PC-3 (cell line): ENCODE measurements at regions not wholly inside any gene's neighbourhood (a gene's known extent, or its start where the extent isn't known, plus 50 kb on each side); places are given as distances from the start of the nearest gene placed in this dataset.

ENCODE experiments used
- ATAC-seq: fragments of 200-7000 bp; cut with Tn5 transposase; 2 replicates; pipeline ENCODE4 v1.9.1; 2020; ENCODE audit warnings: mild to moderate bottlenecking, moderate library complexity
- BruUV-seq: library from RNA; stranded (reverse); fragments of 400-500 nt; replicated peaks from 2 replicates; lab custom pipeline; 2021; lab: Mats Ljungman, UMichigan
- CTCF ChIA-PET: fragments of 300-600 bp; sonication (Branson Sonifier 250); formaldehyde crosslinking; loops from one replicate; lab custom pipeline; 2022; ENCODE audit warnings: antibody characterized with exemption; lab: Charles Lee
- POLR2A ChIA-PET: fragments of 300-600 bp; sonication (Branson Sonifier 250); formaldehyde crosslinking; loops from one replicate; lab custom pipeline; 2022; ENCODE audit warnings: antibody characterized with exemption; ENCODE audit not compliant: unreplicated experiment; lab: Charles Lee
- DNase-seq: peaks from one replicate; pipeline ENCODE4 v3.0.0-alpha.2; 2015
- H2AFZ ChIP-seq: fragments of 300-600 bp; sonication (generic); 2 replicates; pipeline ENCODE4 v1.6.0; 2016; ENCODE audit warnings: antibody characterized with exemption, low read length
- H3F3A ChIP-seq: fragments of 300-600 bp; sonication (generic); one replicate; pipeline ENCODE4 v1.6.0; 2017; ENCODE audit warnings: antibody characterized with exemption, low read length, control low read depth, mild to moderate bottlenecking; ENCODE audit not compliant: unreplicated experiment
- H3K27ac ChIP-seq: fragments of 300-600 bp; sonication (generic); 2 replicates; pipeline ENCODE4 v1.5.1; 2016; ENCODE audit warnings: mild to moderate bottlenecking, low read length
- H3K27me3 ChIP-seq: fragments of 300-600 bp; sonication (generic); 2 replicates; pipeline ENCODE4 v1.6.1; 2016; ENCODE audit warnings: low read length, mixed read lengths
- H3K36me3 ChIP-seq: fragments of 300-600 bp; sonication (generic); 2 replicates; pipeline ENCODE4 v1.6.1; 2016; ENCODE audit warnings: low read depth, mixed run types, low read length, mixed read lengths
- H3K4me1 ChIP-seq: fragments of 300-600 bp; sonication (generic); 2 replicates; pipeline ENCODE4 v1.5.1; 2016; ENCODE audit warnings: low read length; ENCODE audit not compliant: insufficient read depth
- H3K4me2 ChIP-seq: fragments of 300-600 bp; sonication (generic); 2 replicates; pipeline ENCODE4 v1.6.0; 2016; ENCODE audit warnings: low read length
- H3K4me3 ChIP-seq: fragments of 300-600 bp; sonication (generic); 2 replicates; pipeline ENCODE4 v1.5.1; 2016; ENCODE audit warnings: mild to moderate bottlenecking, low read length, mixed read lengths
- H3K79me2 ChIP-seq: fragments of 300-600 bp; sonication (generic); 2 replicates; pipeline ENCODE4 v1.6.1; 2017; ENCODE audit warnings: low read length, mixed read lengths
- H3K9ac ChIP-seq: fragments of 300-600 bp; sonication (generic); 2 replicates; pipeline ENCODE4 v1.6.0; 2016; ENCODE audit warnings: mild to moderate bottlenecking, low read length
- H3K9me2 ChIP-seq: fragments of 300-600 bp; sonication (generic); replicated peaks from 2 replicates; pipeline ENCODE4 v1.6.1; 2016; ENCODE audit warnings: mixed run types, low read length, mixed read lengths
- H3K9me3 ChIP-seq: fragments of 300-600 bp; sonication (generic); 2 replicates; pipeline ENCODE4 v1.6.1; 2016; ENCODE audit warnings: low read length, mixed read lengths
- H4K20me1 ChIP-seq: fragments of 300-600 bp; sonication (generic); 2 replicates; pipeline ENCODE4 v1.6.1; 2016; ENCODE audit warnings: low read length, mixed read lengths
- EZH2 ChIP-seq: fragments of 300-600 bp; sonication (generic); IDR thresholded peaks from one replicate; pipeline ENCODE4 v1.6.1; 2017; ENCODE audit warnings: antibody characterized with exemption, mild to moderate bottlenecking, low read length; ENCODE audit not compliant: unreplicated experiment
- EZH2phosphoT487 ChIP-seq: fragments of 300-600 bp; sonication (generic); IDR thresholded peaks from 2 replicates; pipeline ENCODE4 v1.6.1; 2018; ENCODE audit warnings: mild to moderate bottlenecking, antibody characterized with exemption, low read length, borderline replicate concordance
- intact Hi-C: fragments of 100-400 bp; cut with micrococcal nuclease; formaldehyde crosslinking; loops from 2 replicates; pipeline ENCODE4 v1.9.0; 2023
- TF ChIP-seq, protein P1 (sequence below): fragments of 300-600 bp; sonication (generic); conservative IDR thresholded peaks from 2 replicates; pipeline ENCODE4 v1.5.1; 2017; ENCODE audit warnings: antibody characterized with exemption, low read depth, mild to moderate bottlenecking, low read length

DNA sequence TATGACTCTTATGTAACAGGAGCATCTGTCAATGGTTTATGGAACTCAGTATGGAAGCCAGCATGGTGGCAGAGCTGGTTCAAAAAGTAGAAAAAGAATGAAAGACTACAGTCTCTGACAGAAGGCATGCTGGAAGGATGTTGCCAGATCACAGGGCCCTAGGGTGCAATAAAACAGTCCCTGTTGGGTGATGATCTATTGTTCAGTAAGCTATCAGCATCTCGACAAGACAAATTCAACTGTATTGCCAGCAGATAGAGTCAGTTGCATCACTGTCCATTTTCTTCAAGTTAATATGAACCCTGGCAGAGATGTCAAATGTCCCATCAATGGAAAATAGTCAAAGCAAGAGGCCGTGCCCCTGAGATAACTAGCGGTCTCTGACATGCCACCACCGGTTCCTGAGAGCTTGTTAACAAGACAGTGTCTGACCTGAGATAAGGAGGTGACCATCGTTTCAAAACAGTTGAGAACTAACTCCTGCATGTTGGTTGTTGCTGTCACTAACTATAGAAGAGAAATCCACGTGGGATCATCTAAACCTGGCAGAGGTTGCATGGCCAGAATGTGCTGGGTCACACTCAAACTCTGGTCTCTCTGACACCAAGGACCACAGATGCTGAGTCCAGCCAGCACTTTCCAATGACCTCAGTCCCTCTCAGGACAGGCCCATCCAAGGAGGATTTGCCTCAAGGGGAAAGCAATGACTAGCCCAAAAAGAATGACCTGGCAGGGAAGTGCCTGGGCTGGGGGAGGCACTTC lies 125.9 kb downstream of the RIPK4 start:
- Histone ChIP-seq H3F3A (peaks cover 16% of the 10 kb centered on the region), H3K36me3 (no peaks in the 10 kb centered on the region), H3K79me2 (0 out of 2 replicates have a peak, but pooled peaks cover 13% of the 10 kb centered on the region), H3K9me2 (no peaks in the 10 kb centered on the region), H3K9me3 (no peaks in the 10 kb centered on the region), H3K4me2 (peak overlapping the region; percentile 72), H4K20me1 (no peaks in the 10 kb centered on the region), H3K9ac (peak overlapping the region; percentile 94), H3K4me1 (peaks cover 37% of the 10 kb centered on the region), H2AFZ (no peak overlapping the region), H3K27me3 (no peaks in the 10 kb centered on the region), H3K4me3 (peak overlapping the region; percentile 28; the same call in 1 of the 2 replicates), H3K27ac (peak overlapping the region; percentile 99)
- peak; percentile 82 for DNase-seq
- ChIA-PET POLR2A (interaction anchor here (0.7 kb wide), 1 partner anchor 556 kb away, joined by 5 read pairs; no protein-coding TSS in a partner anchor), CTCF (interaction anchor here (0.5 kb wide), 1 partner anchor 126 kb away, joined by 4 read pairs; no protein-coding TSS in a partner anchor)
- intact Hi-C loops: no loop called here
- peak; percentile 67 for ATAC-seq
- no peak for TF ChIP-seq EZH2phosphoT487
- TF ChIP-seq, protein P1, sequence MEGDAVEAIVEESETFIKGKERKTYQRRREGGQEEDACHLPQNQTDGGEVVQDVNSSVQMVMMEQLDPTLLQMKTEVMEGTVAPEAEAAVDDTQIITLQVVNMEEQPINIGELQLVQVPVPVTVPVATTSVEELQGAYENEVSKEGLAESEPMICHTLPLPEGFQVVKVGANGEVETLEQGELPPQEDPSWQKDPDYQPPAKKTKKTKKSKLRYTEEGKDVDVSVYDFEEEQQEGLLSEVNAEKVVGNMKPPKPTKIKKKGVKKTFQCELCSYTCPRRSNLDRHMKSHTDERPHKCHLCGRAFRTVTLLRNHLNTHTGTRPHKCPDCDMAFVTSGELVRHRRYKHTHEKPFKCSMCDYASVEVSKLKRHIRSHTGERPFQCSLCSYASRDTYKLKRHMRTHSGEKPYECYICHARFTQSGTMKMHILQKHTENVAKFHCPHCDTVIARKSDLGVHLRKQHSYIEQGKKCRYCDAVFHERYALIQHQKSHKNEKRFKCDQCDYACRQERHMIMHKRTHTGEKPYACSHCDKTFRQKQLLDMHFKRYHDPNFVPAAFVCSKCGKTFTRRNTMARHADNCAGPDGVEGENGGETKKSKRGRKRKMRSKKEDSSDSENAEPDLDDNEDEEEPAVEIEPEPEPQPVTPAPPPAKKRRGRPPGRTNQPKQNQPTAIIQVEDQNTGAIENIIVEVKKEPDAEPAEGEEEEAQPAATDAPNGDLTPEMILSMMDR: no peak
- no peak for TF ChIP-seq EZH2
- no TSS peak for BruUV-seq

DNA sequence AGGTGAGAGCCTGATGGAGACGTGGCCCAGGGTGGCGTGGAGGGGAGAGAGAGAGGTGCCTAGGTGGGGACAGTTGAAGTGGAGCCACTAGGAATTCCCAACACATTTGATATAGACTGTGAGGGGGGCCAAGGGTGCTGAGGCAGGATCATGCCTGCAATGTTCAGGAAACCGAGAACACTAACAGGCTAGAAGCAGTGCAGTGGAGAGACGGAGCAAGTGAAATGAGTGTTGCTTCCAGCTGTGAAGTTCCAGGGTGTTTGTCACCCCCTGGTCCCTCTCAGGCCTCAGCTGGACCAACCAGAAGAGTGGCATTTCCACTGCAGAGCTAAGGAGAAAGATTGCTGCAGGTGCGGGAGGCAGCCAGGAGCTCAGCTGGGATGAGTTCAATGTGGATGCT lies 127.1 kb downstream of the RIPK4 start:
- intact Hi-C loops: no loop called here
- Histone ChIP-seq H3F3A (peaks cover 17% of the 10 kb centered on the region), H2AFZ (no peak overlapping the region), H3K9me3 (no peaks in the 10 kb centered on the region), H4K20me1 (no peaks in the 10 kb centered on the region), H3K4me2 (no peak overlapping the region), H3K4me1 (peaks cover 48% of the 10 kb centered on the region), H3K27me3 (no peaks in the 10 kb centered on the region), H3K36me3 (no peaks in the 10 kb centered on the region), H3K79me2 (0 out of 2 replicates have a peak, but pooled peaks cover 12% of the 10 kb centered on the region), H3K9ac (no peak overlapping the region), H3K27ac (peak overlapping the region; percentile 99), H3K9me2 (no peaks in the 10 kb centered on the region), H3K4me3 (no peak overlapping the region)
- no TSS peak for BruUV-seq
- POLR2A ChIA-PET: no interaction called here
- CTCF ChIA-PET: interaction anchor here (0.6 kb wide), 1 partner anchor 34 kb away, joined by 5 read pairs; no protein-coding TSS in a partner anchor
- DNase-seq (no peak), ATAC-seq (no peak)
- TF ChIP-seq EZH2phosphoT487 (no peak), EZH2 (no peak)
- TF ChIP-seq, protein P1: no peak

DNA sequence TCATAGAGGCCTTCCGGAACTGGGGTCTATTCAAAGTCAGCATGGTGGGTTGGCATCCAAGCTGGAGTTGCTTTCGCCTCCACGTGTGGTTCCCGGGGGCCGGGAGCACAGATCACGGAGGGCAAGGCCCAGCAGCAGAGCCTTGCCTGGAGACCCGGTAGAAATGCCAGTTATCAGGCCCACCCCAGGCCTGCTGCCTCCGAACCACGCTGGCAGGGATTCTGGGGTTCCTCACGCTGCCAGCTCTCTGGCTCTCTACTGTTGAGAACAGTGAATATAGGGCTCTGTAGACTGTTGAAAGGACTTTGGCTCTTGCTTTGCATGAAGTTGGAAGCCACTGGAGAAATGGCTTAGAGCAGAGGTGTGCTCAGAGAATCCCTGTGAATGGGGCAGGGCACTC lies 127.5 kb downstream of the RIPK4 start:
- Histone ChIP-seq H3F3A (peaks cover 20% of the 10 kb centered on the region), H3K4me3 (no peak overlapping the region), H3K36me3 (no peaks in the 10 kb centered on the region), H3K79me2 (0 out of 2 replicates have a peak, but pooled peaks cover 8% of the 10 kb centered on the region), H2AFZ (no peak overlapping the region), H3K27ac (peak overlapping the region; percentile 99; the same call in 1 of the 2 replicates), H3K4me1 (peaks cover 52% of the 10 kb centered on the region), H3K9me3 (no peaks in the 10 kb centered on the region), H3K9ac (no peak overlapping the region), H4K20me1 (no peaks in the 10 kb centered on the region), H3K9me2 (no peaks in the 10 kb centered on the region), H3K4me2 (no peak overlapping the region), H3K27me3 (no peaks in the 10 kb centered on the region)
- TF ChIP-seq, protein P1: no peak
- no peak for TF ChIP-seq EZH2phosphoT487
- no peak for TF ChIP-seq EZH2
- ChIA-PET POLR2A (no interaction called here), CTCF (interaction anchor here (0.6 kb wide), 1 partner anchor 35 kb away, joined by 5 read pairs; no protein-coding TSS in a partner anchor)
- BruUV-seq: no TSS peak
- intact Hi-C loops: no loop called here
- DNase-seq: no peak
- ATAC-seq: no peak
